ENCODE measurements at regions not wholly inside any gene's neighbourhood (a gene's known extent, or its start where the extent isn't known, plus 50 kb on each side); places are given as distances from the start of the nearest gene placed in this dataset.

- DNase-seq = no peak
These were observed 767.4 kb upstream of the GHITM start for GRCh38 chr10:83371696-83372490.

GRCh38 chr10:83372646-83373045 is 766.7 kb upstream of the GHITM start:
- DNase-seq = no peak

GRCh38 chr10:83373671-83374070 is 765.6 kb upstream of the GHITM start:
- DNase-seq = no peak

GRCh38 chr10:83374741-83375140 is 764.6 kb upstream of the GHITM start:
- DNase-seq = no peak

GRCh38 chr10:83375274-83375673 is 764.0 kb upstream of the GHITM start:
- no peak for DNase-seq

GRCh38 chr10:83397806-83398205 is 741.5 kb upstream of the GHITM start:
- DNase-seq = no peak

GRCh38 chr10:83410570-83410969 is 728.7 kb upstream of the GHITM start:
- DNase-seq = no peak

GRCh38 chr10:83425306-83425705 is 714.0 kb upstream of the GHITM start:
- DNase-seq = no peak

- DNase-seq = no peak
These were observed 712.2 kb upstream of the GHITM start for GRCh38 chr10:83427101-83427500.

- peak; percentile 30 for DNase-seq
These were observed 706.9 kb upstream of the GHITM start for GRCh38 chr10:83432261-83433045.

- DNase-seq = no peak
These were observed 705.6 kb upstream of the GHITM start for GRCh38 chr10:83433705-83434104.

GRCh38 chr10:83448013-83448412 is 691.3 kb upstream of the GHITM start:
- no peak for DNase-seq

GRCh38 chr10:83458611-83459010 is 680.7 kb upstream of the GHITM start:
- DNase-seq = no peak

GRCh38 chr10:83459124-83459523 is 680.2 kb upstream of the GHITM start:
- no peak for DNase-seq

GRCh38 chr10:83469728-83470331 is 669.5 kb upstream of the GHITM start:
- DNase-seq = peak; percentile 2

GRCh38 chr10:83476211-83476610 is 663.1 kb upstream of the GHITM start:
- no peak for DNase-seq

GRCh38 chr10:83489161-83489560 is 650.1 kb upstream of the GHITM start:
- DNase-seq = no peak

- DNase-seq = no peak
These were observed 647.3 kb upstream of the GHITM start for GRCh38 chr10:83492004-83492403.

GRCh38 chr10:83512681-83513080 is 626.6 kb upstream of the GHITM start:
- no peak for DNase-seq

GRCh38 chr10:83515001-83515400 is 624.3 kb upstream of the GHITM start:
- no peak for DNase-seq

GRCh38 chr10:83516788-83517187 is 622.5 kb upstream of the GHITM start:
- DNase-seq = no peak

- no peak for DNase-seq
These were observed 621.9 kb upstream of the GHITM start for GRCh38 chr10:83517456-83517855.

GRCh38 chr10:83518779-83519178 is 620.5 kb upstream of the GHITM start:
- no peak for DNase-seq
